Lower leg skin (tissue), 3 donors: ENCODE measurements at regions not wholly inside any gene's neighbourhood (a gene's known extent, or its start where the extent isn't known, plus 50 kb on each side); places are given as distances from the start of the nearest gene placed in this dataset.

ENCODE experiments used
- CTCF ChIP-seq, 3 donors: fragments of 450-650 bp; IDR thresholded peaks; one replicate each; pipeline ENCODE4 v1.5.1; 2016; ENCODE audit warnings: antibody characterized with exemption in 3 of 3, mild to moderate bottlenecking in 3 of 3, moderate library complexity in 2 of 3
- POLR2A ChIP-seq, 2 donors: fragments of 450-650 bp; IDR thresholded peaks; one replicate each; pipeline ENCODE4 v1.6.1; 2016 to 2017; ENCODE audit warnings: antibody characterized with exemption in 2 of 2, mild to moderate bottlenecking in 1 of 2, moderate library complexity in 1 of 2

GRCh38 chr1:114270718-114271117, 117.0 kb upstream of the SYT6 start:
- TF ChIP-seq CTCF (IDR thresholded peaks at IDR 0.05), result no peak
- TF ChIP-seq POLR2A (IDR thresholded peaks at IDR 0.05), result no peak
